SIG-M5 treated with dmso at 0.1 percent for 504 hours (cell line): ENCODE measurements at regions not wholly inside any gene's neighbourhood (a gene's known extent, or its start where the extent isn't known, plus 50 kb on each side); places are given as distances from the start of the nearest gene placed in this dataset.
"Not testable (repeated sequence)": the region's sequence is repeated elsewhere in the genome, so short reads cannot be mapped to it uniquely, and the experiment has no call there.

ENCODE experiments used
- DNase-seq: peaks from one replicate; lab custom pipeline; 2025; ENCODE audit not compliant: unreplicated experiment; lab: John Stamatoyannopoulos, UW

DNA sequence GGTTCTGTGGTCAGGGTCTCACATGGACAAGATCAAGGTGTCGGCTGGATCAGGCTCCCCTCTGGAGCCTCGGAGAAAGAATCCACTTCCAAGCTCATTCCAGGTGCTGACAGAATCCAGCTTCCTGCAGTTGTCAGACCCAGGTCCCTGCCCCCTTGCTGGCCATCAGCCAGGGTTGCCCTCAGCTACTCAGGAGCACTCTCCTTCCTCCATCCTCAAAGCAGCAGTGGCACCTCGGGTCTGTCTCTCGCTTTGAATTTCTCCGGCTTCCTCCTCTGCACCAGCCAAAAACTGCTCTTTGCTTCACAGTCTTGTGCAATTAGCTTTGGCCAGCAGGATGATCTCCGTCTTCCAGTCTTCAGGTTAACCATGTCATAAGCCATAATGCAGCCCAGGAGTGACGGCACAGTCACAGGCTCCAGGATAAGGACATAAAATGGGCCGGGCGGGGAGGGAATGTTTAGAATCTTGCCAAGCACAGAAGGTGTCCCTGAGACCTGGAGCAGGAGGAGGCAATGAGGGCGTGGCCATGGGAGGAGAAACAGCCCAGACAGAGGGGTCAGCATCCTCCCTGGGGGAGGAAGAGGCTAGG is 79.4 kb upstream of the SLC25A33 start:
- DNase-seq = no peak

DNA sequence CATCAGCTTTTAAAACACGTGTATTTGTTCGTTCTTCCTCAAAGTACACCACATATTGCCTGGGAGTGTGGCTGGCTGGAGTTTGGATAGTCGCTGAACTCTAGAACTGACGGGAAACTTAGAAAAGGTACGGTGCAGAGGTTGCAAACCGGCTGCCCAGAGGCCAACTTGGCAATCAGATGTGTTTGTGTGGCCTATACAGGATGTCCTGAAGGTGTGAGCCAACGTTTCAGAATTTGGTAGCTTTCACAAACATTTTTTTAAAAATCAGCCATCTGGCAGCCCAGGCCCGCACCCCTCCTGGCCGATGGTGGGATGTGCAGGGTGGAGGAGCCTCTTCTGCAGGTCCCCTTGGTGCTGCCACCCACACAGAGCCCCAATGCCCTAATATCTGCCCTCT is 73.6 kb upstream of the SLC25A33 start:
- DNase-seq = no peak

DNA sequence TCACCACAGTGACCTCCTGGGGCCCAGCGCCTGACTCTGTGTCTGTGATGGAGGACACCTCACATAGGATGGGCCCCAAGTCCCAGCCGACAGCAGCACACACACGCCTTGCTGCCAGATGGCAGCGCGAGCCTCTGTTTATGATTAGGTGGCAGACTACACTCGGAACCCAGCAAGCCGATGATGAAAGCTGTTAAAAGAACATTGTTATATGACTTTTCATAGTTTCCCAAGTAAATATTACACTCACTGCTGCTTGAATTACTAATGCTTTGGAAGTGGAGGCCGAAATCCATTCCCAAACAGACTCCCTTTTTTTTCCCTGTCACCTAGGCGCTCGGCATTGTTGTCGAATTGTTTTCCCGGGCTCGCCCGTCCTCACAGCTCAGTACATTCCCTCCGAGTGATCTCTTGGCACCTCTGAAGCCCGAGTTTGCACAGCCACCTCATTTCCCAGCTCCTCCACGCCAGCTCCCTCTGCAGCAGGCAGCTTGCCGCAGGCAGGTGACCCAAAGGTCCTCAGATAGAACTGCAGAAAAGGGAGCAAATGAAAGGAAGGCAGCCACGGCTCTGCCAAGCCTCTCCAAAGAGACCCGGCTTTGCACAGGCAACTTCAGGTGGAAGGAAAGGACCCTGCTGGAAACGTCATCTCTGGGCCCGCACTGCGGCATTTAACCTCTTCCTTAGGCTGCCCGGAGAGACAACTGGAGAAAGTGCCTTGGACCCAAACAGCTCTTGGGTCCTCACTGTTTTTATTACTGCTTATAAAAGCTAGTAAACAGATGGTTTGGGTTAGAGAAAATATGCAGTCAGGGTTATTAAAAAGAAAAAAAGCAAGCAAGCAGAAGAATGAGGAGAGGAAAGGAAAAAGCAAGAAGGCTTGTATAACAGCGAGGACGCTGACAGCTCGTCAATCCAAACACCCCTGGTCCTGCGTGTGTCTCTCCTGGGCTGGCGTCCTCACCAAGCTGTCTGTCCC is 72.2 kb upstream of the SLC25A33 start:
- DNase-seq = no peak

DNA sequence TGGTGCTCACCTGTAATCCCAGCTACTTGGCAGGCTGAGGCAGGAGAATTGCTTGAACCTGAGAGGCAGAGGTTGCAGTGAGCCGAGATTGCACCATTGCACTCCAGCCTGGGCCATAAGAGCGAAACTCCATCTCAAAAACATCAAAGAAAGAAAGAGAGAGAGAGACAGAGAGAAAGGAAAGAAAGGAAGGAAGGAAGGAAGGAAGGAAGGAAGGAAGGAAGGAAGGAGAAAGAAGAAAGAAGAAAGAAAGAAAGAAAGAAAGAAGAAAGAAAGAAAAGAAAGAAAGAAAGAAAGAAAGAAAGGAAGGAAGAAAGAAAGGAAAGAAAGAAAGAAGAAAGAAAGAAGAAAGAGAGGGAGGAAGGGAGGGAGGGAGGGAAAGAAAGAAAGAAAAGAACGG is 69.4 kb upstream of the SLC25A33 start:
- not testable (repeated sequence) for DNase-seq

DNA sequence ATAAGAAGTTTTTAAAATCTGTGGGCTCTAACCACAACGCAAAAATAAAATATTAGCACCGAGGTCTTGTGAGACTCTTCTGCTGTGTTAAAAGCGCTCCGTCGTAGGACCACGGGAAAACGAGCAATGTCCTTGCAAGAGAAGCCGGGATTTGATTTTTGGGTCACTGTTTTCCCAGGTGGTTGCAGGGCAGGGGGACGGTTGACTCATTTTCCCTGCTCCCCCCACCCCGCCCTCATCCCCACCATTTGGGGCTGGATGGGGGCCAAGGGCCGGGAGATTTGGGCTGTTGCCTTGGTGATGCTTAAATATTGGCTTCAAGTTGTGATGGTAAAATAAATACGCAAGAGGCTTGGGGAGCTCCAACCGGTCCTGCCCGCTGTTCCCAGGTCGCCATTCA is 67.6 kb upstream of the SLC25A33 start:
- DNase-seq = no peak

DNA sequence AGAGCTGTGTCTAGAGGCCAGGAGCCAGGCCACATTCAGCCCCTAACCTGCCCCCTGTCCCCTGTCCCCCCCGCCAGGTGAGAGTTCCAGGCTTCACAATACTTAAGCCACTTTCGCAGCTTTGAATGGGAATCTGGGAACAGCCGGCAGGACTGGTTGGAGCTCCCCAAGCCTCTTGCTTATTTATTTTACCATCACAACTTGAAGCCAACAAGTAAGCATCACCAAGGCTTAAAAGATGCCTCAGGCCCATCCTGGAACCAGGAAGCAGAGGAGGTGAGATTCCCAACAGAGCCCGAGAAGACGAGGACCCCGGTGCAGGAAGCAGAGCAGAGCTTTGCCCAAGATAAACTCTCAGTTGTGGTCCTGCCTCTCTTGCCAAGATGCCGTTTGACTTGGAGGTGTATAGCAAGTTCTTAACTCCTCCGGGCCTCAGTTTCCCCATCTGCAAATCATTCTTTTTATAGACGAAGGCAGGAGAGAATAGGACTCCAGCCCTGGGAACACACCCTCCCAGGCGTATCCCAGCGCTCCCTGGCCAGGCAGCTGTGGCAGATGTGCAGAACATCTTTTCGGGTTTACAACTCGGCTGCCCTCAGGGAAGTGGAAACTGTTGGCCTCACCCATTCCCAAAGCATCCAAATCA is 66.8 kb upstream of the SLC25A33 start:
- no peak for DNase-seq

DNA sequence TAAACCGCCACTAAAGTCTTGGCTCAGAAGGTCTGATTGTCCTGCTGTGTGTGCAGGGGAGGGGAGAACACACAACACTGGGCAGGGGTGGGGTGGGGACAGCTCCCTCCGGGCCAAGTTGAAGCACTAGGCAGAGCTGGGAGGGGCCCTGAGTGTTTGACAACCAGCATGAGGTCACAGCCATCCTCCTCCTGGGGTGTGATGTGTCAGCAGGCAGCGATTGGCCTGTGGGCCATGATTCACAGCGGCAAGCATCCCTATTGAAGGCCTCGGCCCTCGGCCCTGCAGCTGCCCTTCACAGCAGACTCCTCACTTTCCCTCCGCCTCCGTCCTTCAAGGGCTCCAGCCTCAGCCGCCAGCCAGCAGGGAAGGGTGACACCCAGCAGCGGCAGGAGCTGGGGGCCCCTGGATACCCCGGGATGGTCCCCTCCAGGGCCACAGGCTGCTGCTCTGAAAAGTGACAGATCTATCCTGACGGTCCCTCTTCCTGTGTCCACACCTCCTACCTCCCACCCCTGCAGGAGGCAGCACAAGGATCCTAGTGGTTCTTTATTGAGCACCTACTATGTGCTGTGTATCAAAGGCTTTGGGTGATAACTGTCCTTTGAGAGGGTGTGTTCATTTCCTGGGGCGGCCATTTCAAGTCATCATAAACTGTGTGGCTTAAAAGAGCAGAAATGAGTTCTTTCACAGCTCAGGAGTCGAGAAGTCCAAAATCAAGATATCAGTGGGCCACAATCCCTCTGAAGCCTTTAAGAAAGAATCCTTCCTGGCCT is 66.0 kb upstream of the SLC25A33 start:
- no peak for DNase-seq

DNA sequence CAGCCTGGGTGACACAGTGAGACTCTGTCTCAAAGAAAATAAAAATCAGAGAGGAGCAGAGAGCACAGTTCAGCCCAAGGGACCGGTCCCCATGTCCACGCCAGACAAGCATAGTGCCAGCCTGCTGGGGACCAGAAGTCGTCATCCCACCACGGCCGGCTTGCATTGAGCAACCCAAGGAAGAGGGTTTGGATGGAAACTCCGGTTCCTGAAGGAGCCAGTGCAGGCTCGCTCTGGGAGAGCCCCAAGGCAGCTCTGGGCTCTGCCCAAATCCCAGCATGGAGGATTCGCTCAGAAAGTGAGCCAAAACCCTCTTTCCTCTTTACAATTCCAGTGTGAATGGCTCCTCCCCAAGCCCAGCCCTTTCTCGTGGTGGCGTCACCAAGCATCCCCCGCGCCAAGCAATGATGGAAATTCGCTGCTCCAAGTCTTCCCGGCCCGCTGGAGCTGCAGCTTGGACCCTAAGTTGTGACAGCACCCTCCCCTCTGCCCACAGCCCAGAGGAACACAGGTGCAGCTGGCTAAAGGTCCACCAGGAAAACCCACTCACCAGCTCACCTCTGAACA is 64.1 kb upstream of the SLC25A33 start:
- no peak for DNase-seq

DNA sequence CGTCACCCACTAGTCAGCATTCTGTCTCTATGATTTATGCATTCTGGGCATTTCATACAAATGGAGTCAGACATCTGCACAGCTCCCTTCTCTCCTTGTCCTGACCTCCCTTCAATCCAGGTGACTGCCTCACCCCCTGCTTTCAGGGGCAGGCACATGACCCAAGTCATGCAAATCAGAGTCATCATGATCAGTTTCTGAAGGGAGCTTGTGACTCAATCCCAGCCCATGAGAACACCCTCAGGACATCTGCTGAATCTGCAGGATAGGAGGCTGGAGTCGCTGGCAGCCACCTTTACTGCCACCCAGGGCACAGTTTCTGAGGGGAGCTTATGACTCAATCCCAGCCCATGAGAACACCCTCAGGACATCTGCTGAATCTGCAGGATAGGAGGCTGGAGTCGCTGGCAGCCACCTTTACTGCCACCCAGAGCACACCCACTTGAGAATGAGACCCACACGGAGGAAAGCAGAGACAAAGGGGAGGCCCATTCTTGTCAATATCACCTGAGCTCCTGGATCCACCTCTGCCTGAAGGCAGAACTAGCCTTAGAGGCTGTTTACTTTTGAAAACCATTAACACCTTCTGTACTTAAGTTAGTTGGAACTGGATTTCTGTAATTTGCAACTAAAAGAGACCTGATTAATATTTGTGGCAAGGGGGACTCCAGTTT is 62.3 kb upstream of the SLC25A33 start:
- DNase-seq = no peak

DNA sequence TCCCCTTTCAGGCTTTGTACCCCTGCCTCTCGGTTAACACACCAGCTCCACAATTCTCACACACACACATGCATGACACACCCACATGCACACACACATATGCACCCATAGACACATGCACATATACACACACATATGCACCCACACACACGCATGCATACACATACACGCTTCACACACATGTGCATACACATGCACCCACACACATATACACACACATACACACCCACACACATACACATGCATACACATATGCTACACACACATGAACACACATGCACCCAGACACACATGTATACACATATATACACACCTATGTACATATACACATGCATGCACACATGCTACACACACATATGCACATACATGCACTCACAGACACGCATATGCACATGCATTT is 61.7 kb upstream of the SLC25A33 start:
- DNase-seq = no peak

DNA sequence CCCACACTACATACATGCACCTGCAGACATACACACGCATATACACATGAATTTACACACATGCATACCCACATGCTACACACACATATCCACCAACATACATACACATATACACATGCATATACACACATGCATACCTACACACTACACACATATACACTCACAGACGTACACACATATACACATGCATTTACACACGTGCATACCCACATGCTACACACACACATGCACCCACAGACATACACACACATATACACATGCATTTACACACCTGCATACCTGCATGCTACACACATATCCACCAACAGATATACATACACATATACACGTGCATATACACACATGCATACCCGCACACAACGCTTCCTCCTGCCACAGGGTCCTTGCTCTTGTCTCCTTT is 61.2 kb upstream of the SLC25A33 start:
- no peak for DNase-seq

DNA sequence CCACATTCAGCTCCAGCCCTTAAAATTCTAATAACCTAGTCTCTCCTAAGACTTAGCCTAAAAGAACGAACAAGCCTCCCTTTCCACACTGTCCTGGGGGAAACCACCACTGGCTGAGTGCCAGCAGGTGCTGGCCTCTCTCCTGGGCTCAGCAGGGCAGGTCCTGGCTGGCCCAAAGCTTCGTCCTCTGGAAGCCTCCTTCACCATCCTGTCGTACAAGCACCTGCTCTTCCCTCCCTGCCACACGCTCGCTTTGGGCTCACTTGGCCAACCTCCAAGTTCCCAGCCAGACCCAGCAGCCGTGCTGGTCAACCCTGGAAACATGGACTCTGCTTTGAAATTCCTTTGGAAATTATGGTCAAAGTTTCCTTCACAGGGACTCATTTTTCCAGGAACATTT is 58.2 kb upstream of the SLC25A33 start:
- DNase-seq = no peak

DNA sequence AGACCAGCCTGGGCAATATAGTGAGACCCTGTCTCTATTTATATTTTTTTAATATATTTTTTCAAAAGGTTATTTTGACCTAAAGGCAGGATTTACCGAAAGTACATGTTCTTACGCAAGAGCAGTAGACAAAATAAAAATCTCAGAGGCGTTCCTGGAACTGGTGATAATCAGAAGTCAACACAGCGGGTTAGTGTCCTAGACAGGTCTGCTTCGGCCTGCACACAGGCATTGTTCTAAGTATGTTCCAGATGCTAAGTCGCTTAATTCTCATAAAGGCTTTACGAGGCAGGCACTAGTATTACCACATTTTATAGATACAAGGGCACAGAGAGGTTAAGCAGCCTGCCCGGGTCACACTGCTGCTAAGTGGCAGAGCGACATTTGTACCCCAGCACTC is 56.9 kb upstream of the SLC25A33 start:
- DNase-seq = no peak

DNA sequence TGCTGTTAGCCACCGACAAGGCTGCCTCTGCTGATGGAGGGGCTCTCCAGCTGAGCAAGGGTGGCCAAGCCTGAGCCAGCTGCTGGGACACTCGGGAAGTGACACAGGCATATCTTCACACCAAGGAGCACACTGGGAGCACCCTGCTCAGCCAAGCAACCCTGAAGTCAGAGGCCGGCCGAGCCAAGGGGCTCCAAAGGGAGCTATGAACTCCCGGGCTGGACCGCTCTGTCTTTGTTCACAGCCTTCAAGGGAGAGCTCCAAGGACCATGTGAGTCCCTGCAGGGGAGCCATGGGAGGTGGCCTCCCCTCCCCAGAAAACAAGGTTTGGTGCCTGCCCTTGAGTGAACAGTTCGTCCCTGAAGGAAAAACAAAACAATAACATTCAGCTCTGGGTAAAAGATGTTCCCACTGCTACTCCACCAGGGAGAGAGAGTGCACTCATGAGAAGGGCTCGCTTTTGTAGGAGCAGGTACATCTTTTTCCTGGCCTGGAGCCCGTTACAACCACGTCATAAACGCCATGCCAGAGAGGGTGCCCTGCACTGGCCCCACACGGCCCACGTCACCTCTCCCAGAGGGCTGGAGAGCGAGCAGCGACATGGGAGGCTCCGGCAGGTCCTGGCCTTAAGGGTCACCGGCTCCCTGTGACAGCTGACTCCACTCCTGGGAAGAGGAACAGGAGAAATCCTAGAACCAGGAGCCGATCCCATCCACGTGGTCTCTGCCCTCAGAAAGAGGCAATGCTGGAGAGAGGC is 56.3 kb upstream of the SLC25A33 start:
- no peak for DNase-seq

DNA sequence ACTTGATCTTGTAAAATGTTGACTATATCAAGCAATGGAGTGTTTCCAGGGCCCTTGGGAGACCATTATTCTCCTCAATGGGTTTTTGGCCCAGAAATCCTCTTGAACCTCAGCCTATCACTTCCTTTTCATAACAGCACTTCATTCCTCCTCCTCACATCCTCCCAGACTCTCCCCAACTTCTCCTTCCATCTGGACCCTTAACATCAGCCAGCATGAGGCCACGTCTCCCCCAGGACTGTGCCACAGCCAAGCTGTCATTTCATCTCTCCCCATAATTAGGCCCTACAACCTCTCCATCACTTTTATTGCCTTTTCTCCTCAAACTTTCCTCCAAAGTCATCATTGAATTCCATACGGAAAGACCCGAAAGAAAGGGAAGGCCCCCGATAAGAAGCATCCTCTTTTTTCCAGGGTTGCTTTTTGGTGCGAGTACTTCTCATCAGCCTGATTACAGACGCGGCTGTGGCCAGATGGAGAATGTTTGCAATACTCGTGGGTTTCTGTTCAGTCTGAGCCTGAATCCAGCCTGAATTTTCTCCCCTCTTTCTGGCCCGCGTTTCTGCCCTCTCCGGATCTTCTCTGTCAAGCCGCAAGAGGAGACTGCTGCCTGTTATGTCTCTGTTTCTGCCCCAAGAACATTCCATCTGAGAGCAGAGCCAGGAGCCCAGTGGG is 52.7 kb upstream of the SLC25A33 start:
- no peak for DNase-seq
